ENCODE measurements at regions not wholly inside any gene's neighbourhood (a gene's known extent, or its start where the extent isn't known, plus 50 kb on each side); places are given as distances from the start of the nearest gene placed in this dataset.

DNA sequence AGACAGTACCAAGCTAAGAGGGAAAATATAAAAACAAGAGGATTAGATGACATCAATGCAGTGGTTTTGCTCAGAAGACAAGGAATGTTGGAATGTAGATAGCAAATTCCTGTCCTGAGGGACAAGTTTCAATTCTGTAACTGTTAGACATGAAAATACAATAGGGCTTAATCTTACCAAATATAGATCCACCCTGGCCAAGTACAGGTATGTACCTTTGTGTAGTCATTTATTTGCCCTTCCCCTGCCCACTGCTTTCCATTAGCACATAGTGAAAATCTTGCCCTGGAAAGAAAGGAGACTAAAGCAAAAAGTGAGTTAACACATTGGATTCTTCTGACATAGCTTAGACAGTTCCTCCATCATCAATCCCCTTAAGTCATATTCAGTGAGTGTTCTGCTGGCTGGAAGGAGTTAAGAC is 389.0 kb upstream of the THBS1 start:
- no peak for ATAC-seq

DNA sequence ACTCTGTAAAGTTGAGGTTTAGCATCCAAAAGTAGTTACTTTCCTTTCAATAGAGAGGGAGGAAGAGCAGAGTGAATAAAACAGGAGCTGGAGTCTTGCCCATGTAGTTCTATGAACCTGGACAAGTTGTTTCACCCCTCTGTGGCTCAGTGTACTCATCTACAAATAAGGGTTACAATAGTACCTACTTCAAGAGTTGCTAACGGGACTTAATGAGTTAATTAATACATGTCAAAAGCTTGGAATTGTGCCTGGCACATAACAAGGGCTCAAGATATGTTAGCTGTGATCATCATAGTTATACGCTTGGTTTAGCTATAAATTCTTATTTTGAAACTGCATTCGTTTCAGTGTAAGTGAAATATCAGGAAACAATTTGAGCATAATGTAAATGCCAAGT is 388.5 kb upstream of the THBS1 start:
- ATAC-seq, result no peak

DNA sequence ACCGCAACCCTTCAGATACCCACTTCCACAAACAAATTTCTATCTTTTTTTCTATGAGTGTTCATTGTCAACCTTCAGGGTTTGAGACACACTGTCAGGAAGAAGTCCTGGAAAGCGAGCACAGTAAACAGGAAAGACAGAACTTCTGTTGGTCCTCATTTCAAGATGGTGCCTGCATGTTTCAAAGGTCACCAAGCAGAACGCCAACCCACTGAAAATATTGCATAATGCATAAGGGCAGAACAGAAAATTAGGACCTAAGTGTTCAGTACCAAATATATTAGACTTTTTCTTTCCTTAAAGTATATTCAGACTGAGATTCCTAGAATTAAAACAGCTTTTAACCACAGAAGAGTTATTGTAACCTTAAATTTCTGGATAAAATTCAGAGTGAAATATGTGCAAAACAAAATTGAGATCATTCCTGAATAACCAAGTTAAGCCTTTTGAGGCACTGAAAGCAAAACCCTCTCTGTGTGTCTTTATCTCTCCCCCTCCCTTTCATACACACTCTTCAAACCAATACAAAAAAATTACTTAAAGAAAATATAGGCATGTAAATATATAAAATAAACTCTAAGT is 387.8 kb upstream of the THBS1 start:
- ATAC-seq, result no peak

DNA sequence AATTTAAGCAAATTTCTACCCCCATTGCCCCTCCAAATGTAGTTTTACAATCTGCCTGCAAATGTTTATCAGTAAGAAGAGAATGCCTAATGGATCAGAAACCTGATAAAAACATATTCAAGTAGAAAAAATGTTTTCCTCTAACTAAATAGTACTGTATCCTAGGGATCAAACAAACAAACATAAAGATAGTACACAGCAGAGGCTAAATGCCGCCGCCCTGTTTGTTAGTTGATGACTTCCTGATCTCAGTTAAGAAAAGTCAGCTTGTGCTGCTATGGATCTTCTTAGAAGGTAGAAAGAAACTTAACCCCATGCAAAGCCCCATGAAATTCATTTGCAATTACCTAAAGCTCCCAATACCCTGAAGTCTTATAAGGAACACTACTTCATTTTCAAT is 387.3 kb upstream of the THBS1 start:
- no peak for ATAC-seq

DNA sequence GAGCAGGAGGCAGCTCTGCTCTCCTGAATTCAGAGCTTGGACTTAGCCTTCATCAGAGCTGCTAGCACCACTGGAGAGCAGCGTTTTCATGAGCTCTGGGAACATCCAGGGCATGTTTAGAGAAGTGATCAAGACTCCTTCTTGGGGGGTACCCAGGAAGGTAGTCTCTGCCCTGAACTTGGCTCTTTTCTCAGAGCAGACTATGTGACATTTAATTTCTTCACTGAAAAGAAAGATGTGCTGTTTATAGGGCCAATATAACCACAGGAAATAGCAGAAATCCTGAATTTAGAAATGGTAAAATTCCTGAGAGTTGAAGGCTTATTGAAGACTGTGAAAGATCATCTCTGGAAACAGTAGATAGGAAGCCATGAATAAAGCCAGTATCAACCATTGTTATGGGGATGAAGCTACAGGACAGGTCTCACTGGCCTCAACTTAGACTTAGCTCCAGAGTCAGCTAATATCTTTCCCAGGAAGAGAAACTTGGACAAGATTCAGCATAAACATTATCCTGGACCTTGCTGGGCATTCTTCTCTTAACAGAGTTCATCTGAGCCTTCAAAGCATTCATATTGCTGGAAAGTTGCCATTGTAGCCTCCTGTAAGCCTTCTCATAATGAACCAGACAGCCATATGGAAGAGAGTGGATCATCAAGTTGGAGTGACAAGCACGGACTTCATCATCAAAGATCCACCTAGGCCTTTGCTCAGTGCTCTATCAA is 386.6 kb upstream of the THBS1 start:
- no peak for ATAC-seq

DNA sequence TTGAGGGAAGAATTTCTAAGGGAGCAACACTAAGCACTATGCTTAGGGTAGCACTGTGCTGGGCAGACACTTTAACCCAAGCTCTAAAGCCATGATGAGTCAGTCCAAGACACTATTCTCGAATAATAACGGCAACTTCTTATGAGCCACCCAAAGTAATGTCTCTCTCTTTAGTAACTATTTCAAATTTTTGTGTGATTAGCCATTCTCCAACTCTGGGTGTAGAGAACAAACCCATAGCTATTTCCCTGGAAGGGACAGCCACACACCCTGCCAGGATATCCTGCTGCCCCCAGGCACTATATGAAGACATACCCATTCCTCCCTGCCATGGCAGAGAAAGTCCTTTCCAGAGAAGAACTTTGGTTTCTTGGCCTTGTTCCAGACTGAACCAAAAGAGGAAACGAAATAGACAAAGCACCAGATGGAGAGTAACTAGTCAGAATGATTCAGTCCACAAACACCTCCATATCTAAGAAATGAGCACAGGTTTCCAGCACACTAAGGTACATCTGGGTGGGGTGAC is 384.9 kb upstream of the THBS1 start:
- peak; percentile 50 for ATAC-seq

DNA sequence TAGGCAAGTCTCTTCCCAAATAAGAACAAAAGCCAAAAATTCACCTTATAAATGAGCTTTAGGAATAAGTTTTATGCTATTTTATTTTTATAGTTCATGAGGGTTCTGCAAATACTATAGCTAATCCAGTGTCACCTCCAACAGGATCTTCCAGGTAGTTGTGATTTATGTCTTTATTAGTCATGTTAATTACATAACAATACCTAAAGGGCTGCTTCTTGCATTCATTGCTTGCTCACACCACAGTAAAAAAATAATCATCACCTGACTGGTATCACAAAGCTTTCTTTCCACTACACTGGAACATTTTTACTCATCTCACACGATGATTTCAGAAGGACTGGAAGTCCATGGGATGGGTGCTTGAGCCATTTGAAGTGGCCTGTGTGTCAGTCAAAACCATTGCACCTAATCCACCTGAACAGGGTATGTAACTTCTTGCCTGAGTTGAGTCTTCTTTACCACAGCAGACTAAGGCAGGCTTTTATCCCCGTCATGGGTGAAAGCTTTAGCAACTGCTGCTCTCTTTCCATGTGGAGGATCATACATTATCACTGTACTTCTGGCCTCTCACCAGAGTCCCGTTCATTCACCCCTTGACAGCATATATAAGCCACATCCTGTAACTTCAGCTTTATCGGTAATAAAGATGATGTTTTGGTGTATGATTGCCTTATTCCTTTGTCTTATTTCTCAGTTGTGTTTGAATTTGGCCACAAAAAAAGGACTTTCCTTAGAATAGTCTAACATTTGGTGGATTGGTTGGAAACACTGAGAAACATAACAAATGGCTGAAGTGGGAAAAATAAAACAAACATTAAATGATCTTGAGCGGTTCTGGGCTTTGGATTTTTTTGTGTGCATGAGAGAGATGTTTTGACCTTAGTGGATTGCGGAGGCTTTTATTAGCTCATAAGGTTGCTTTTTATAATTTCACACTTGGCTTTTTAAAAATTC is 382.6 kb upstream of the THBS1 start:
- ATAC-seq, result peak; percentile 84

DNA sequence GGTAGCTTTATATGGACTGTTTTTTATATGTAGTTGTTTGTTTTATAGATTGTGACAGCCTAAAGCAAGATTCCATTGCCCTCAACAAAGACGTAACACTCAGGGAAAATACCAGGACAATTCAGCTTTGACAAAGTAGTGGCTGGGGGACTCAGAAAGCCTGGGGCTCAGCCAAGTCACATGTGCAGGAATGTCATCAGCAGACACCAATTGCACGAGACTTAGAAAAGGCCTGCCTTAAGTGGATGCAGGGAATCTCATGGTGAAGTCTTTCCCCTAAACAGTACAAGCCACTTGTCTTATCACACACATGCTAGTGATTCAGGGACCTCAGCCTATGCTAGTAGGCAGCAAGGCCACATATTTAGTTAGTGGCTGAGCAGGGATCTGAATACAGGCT is 381.8 kb upstream of the THBS1 start:
- no peak for ATAC-seq

DNA sequence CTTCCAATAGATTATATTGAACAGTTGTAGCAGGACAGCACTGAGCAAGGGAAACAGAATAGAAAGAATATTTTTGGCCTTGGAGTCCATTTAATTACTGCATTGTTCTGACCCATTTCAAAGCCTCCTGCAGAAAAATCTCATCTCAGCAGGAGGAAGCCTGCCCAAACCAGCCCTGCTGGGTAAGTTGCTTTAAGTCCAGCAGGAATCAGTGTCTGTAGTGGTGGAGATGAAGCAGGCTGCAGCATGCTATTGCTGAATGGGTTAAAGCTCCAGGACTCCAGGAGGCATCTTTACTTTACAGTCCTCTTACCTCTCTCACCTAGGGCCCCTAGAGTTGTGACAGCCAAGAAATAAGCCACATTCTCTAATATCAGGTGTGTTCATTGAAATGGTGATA is 380.3 kb upstream of the THBS1 start:
- no peak for ATAC-seq

DNA sequence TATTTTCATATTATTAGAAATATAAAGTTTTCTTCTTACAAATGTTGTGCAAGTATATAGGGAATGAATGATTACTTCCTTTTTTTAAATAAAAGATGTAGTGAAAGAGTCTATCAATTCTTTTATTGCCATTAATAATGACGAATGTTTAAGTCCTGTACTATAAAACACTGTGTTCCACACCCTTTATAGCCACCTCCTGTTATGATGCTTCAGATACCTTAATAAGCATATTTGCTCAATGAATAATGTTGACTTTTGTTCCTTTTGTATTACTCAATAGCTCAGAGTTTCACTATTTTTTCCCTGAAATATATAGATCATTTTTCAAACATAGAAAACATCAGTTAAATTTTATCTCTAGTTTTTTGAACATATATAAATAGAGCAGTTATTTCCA is 378.2 kb upstream of the THBS1 start:
- ATAC-seq, result peak; percentile 58

DNA sequence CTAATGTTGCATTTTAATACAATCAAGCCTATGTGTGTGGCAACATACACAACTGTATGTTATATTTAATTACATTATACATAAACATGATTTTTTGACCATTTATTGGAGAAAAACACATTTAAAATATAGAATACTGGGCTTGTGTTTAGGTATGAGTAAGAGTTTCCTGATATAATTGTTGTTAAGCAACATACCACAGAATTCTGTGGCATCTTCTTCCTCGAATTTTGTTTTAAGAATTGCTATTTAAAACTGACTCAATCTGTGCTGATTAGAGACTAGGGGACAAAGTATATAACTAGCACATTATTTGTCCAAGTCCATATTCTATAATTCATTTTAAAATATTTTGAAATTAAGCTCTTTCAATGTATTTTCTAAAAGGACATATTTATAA is 376.8 kb upstream of the THBS1 start:
- no peak for ATAC-seq

DNA sequence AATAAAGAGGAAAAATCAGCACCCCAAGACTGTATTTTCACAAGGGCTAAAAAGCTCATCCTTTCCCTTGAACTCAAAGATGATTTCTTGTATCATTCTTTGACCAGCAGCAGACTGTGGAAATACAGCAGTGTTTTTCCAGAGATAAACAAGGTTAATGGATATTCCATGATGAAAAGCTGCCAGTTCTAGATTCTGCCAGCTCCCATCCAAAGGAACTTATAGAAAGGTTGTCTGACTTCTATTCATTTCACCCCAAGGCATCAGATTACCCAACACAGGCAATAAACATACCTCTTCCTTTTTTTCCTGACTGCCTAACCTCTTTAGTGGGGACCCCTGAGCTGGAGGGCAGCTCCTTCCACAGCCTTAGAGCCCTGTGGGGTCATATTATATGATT is 375.8 kb upstream of the THBS1 start:
- no peak for ATAC-seq

DNA sequence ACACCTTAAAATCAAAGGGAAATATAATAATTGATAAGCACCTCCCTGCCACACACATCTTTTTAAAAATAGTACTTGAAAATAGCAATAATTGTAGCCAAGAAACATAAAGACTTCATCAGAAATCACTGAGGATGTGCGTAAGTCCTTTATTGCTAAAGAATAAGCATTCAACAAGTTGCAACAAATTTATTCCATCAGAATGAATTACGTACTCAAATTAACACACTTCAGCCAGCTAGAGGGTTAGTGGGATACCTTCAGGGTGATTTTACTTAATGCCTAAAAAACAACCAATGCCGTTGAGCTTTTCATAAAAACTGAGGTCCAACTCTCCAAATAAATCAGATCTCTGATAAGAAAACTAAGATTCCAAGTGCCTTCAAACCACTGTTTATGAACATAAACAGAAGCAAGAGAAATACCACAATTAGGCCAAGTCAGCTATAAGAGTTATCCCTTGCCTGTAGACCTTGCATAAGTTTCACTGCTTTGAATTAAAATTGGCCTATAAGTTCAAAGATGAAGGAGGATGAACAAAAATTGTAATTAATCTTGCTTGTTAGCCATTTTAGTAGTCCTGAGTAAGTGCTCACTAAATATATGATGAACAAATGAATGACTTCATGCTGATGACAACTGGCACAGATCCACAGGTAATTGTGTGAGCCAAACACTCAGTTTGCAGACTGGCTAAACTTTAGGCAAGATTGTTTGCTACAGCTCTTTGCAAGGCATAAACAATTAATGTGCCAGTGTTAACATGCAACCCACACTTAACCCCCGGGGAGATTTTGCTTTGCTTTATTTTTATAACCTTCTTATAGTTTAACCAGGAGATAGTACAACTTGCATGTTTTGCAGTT is 375.1 kb upstream of the THBS1 start:
- ATAC-seq, result no peak

DNA sequence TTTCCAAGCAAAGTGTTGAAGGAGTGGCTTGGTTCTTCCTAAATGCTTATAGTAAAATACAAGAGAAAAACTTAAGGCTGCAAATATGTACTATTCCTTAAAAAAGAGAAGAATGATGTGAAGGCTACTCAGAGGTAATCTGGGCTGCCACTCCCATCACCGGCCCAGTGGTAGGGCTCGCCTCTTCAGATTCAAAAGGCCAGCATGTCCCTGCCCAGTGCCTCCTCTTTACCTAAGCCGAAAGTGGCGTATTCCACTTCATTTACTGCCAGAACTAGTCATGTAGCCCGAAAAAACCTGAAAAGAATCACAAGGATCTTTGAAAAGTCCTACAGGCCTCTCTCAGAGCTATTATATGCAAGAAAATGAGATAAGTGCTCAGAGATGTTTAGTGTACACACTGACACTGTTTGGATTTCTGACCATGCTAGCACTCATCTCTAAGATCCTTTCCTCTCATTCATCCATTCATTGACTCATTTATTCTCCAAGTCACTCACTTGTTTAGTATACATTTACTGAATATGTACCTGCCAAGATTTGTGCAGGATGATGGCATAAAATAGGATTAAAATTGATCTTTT is 373.3 kb upstream of the THBS1 start:
- ATAC-seq, result no peak

DNA sequence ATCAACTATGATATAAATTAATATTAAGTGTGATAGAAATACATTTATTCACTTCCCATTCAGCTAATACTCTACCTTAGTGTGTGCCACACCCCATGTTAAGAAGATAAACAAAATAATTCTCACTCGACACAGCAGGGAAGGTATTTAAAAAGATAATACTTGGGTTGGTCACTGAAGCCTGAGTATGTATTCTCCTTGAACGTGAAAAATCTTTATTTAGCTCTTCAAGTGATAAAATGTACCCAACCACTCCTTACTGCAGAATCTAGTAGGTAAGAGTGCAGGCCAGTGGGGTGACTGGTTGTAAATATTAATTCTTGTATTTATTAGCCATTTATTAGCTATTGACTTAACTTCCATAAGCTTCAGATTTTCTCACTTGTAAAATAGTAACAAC is 372.7 kb upstream of the THBS1 start:
- no peak for ATAC-seq

DNA sequence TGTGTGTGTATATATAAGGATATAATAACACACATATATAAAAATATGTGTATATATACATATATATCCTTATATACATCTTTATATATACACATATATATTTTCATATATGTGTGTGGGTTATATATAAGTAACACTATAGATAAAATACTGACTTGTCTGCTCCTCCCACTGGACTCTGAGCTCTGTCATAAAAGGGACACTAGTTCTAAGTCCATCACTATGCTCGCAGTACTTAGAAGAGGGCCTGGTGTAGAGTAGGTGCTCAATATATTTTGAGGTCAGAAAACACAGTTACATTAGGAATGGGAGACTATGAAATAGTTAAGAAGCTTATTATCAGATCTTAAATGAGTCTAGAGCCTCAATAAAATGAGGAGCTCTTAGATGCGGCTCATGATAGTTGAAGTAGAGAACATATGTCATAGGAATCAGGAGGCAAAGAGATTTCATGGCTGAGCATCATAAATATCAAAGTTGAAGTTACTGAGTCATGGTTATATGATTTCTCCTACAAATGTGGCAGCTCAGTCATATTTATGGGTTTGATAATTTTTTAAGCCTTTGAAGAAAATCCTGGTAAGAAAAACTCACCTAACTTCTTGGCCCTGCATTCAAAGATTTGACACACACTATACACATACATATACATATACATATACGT is 371.2 kb upstream of the THBS1 start:
- no peak for ATAC-seq

DNA sequence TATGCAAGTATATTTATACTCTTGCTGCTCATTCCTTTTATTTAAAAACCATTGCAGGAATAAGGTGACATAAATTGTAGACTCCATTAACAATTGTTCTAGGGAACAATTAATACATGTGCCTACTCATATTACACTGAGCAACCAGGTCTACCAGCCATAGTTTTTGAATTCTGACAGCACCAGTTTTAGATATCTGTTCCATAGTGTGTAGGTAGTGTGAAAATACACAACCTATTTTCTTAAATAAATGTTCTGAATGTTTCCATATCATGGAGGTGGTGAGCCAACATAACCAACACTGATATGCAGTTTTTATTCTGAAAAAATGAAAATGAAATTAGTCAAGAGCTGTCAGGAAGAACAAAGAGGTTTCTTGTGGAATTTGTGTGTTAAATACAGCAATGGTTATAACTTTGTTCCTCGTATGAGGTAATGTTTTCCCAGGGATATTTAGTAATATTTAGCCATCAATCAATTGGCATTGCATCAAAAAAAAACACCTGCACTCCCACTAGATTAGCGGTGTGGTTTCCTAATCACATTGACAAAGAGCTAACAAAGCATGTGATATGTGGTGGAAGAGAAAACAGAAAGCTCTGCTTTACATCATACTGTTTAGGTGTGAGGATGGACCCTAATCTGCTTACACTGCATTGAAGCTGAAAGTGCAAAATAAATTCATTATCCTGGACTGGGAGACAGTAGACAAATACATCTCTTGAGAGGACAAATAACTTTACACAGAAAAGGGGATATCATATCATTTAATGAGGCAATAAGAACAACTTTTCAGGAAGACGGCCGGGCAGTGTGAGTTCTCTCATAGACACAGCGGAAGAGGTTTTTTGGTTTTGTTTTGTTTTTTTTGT is 369.5 kb upstream of the THBS1 start:
- no peak for ATAC-seq

DNA sequence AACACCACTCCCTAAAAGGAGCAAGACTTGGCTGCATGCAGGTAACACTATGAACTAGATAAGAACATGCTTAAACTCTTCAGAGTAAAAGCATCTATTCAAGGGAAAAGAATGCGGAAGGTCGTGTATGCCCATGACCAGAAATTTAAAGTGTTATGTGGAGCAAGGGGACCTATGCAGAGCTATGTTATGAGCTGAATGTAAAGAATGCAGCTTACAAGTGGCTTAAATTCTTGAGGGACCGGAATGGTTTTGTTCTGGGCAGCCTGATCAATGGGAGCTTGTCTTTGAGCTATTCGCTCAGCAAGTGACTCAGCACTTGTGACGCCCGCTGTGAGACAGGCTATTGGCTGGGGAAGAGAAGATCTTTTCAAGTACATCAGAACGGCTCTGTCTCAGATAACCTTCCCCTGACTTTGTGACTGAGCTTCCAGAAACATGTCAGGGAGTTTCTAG is 367.5 kb upstream of the THBS1 start:
- peak; percentile 41 for ATAC-seq

DNA sequence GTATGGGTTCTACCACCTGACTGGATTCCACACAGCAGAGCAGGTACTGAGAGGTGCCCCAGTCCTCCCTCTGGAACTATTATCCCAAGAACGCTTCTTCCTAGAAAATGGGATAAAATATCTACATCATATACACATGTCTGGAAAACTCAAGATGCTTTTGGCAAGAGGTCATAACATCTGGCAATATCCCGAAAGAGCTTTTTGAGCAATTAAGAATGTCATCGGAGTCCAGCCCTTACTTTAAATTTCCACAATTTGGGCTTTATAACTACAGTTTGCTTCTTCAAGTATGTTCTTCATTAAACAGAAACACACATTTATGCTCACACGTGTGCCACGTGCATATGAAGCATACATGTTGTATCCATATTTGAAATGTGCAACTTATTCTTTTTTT is 365.9 kb upstream of the THBS1 start:
- ATAC-seq, result no peak

DNA sequence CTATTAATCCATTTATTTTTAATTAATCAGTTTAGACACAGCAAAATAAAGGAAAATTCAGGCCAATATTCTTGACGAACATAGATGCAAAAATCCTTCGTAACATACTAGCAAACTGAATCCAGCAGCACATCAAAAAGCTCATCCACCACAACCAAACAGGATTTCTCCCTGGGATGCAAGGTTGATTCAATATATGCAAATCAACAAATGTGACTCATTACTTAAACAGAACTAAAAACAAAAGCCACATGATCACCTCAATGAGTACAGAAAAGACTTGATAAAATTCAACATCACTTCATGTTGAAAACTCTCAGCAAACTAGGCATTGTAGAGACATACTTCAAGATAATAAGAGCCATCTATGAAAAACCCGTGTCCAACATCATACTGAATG is 364.1 kb upstream of the THBS1 start:
- no peak for ATAC-seq
